HepG2 (cell line): ENCODE measurements at regions not wholly inside any gene's neighbourhood (a gene's known extent, or its start where the extent isn't known, plus 50 kb on each side); places are given as distances from the start of the nearest gene placed in this dataset.

Experiments
- ASH2L ChIP-seq: fragments of 300-600, 200-600 bp; sonication (generic); IDR thresholded peaks from 2 replicates; pipeline ENCODE4 v1.7.0; 2017; ENCODE audit warnings: low read depth, mild to moderate bottlenecking, moderate library complexity, mixed read lengths, low read length; ENCODE audit not compliant: insufficient read length
- ATF4 ChIP-seq, 2 experiments: fragments of 450-650 bp in 1 of 2; sonication (generic) in 1 of 2; formaldehyde crosslinking; IDR thresholded peaks; 2 replicates each; pipeline versions ENCODE4 v1.5.0 to v1.8.0; 2020 to 2022; ENCODE audit warnings: mild to moderate bottlenecking in 1 of 2, missing genetic modification reagents in 1 of 2
- CAMTA2 ChIP-seq: sonication (generic); formaldehyde crosslinking; IDR thresholded peaks from 2 replicates; pipeline ENCODE4 v1.4.0; 2020; ENCODE audit warnings: mild to moderate bottlenecking, missing genetic modification reagents, borderline replicate concordance
- CEBPB ChIP-seq: IDR thresholded peaks from 2 replicates; pipeline ENCODE4 v1.6.1; 2011; ENCODE audit warnings: low read depth, low read length, improper control_type of control experiment, borderline replicate concordance
- DRAP1 ChIP-seq: IDR thresholded peaks from 2 replicates; pipeline ENCODE4 v1.6.1; 2016; ENCODE audit warnings: missing genetic modification reagents, missing compliant biosample characterization
- FOSL1 ChIP-seq: sonication (generic); formaldehyde crosslinking; IDR thresholded peaks from 2 replicates; pipeline ENCODE4 v1.9.0; 2021; ENCODE audit warnings: missing genetic modification reagents, borderline replicate concordance
- HMGA1 ChIP-seq: sonication (generic); formaldehyde crosslinking; conservative IDR thresholded peaks from 2 replicates; pipeline ENCODE4 v1.4.0; 2020; ENCODE audit warnings: missing genetic modification reagents
- MTA1 ChIP-seq: sonication (generic); formaldehyde crosslinking; IDR thresholded peaks from 2 replicates; pipeline ENCODE4 v1.4.0; 2020; ENCODE audit warnings: missing genetic modification reagents, mild to moderate bottlenecking, borderline replicate concordance
- NBN ChIP-seq: fragments of 450-650 bp; conservative IDR thresholded peaks from 2 replicates; pipeline ENCODE4 v1.6.1; 2017
- NCOA2 ChIP-seq: sonication (generic); formaldehyde crosslinking; IDR thresholded peaks from 2 replicates; pipeline ENCODE4 v1.8.0; 2022; ENCODE audit warnings: inconsistent platforms
- NFIB ChIP-seq: sonication (generic); formaldehyde crosslinking; IDR thresholded peaks from 2 replicates; pipeline ENCODE4 v1.9.0; 2021; ENCODE audit warnings: missing genetic modification reagents, mild to moderate bottlenecking, borderline replicate concordance
- PTBP1 ChIP-seq: fragments of 200-400 bp; formaldehyde crosslinking; IDR thresholded peaks from 2 replicates; pipeline ENCODE4 v1.6.1; 2018; ENCODE audit warnings: low read length, low read depth; ENCODE audit not compliant: poor library complexity, severe bottlenecking
- RCOR2 ChIP-seq: IDR thresholded peaks from 2 replicates; pipeline ENCODE4 v1.6.1; 2016; ENCODE audit warnings: missing biosample characterization, missing genetic modification reagents
- RFXANK ChIP-seq: IDR thresholded peaks from 2 replicates; pipeline ENCODE4 v1.6.1; 2016
- SIN3B ChIP-seq: fragments of 150-350 bp; IDR thresholded peaks from 2 replicates; pipeline ENCODE4 v1.6.1; 2014; ENCODE audit warnings: low read length
- SNRNP70 ChIP-seq: fragments of 200-400 bp; formaldehyde crosslinking; IDR thresholded peaks from 2 replicates; pipeline ENCODE4 v1.6.1; 2017; ENCODE audit warnings: mild to moderate bottlenecking, low read depth, low read length, moderate library complexity
- SP2 ChIP-seq: sonication (generic); formaldehyde crosslinking; IDR thresholded peaks from 2 replicates; pipeline ENCODE4 v1.5.1; 2020; ENCODE audit warnings: mild to moderate bottlenecking, missing genetic modification reagents
- SRSF4 ChIP-seq: fragments of 200-400 bp; formaldehyde crosslinking; IDR thresholded peaks from one replicate; pipeline ENCODE4 v1.6.1; 2018; ENCODE audit warnings: mild to moderate bottlenecking, low read depth, low read length, moderate library complexity; ENCODE audit not compliant: poor library complexity, severe bottlenecking
- STAT6 ChIP-seq: sonication (generic); formaldehyde crosslinking; IDR thresholded peaks from 2 replicates; pipeline ENCODE4 v1.4.0; 2020; ENCODE audit warnings: missing genetic modification reagents, mild to moderate bottlenecking, borderline replicate concordance
- ZBTB25 ChIP-seq: IDR thresholded peaks from 2 replicates; pipeline ENCODE4 v1.6.1; 2018; ENCODE audit warnings: missing genetic modification reagents
- ZNF263 ChIP-seq: sonication (generic); formaldehyde crosslinking; IDR thresholded peaks from 2 replicates; pipeline ENCODE4 v1.4.0; 2020; ENCODE audit warnings: missing genetic modification reagents
- ZNF33A ChIP-seq: sonication (generic); formaldehyde crosslinking; IDR thresholded peaks from 2 replicates; pipeline ENCODE4 v1.5.1; 2020; ENCODE audit warnings: missing genetic modification reagents, mild to moderate bottlenecking, moderate library complexity, borderline replicate concordance
- ZNF605 ChIP-seq: sonication (generic); formaldehyde crosslinking; IDR thresholded peaks from 2 replicates; pipeline ENCODE4 v1.8.0; 2022; ENCODE audit warnings: mild to moderate bottlenecking, missing genetic modification reagents
- ZSCAN5A ChIP-seq: sonication (generic); formaldehyde crosslinking; IDR thresholded peaks from 2 replicates; pipeline ENCODE4 v1.8.0; 2022; ENCODE audit warnings: mild to moderate bottlenecking, missing genetic modification reagents, borderline replicate concordance

- no peak for TF ChIP-seq ZSCAN5A (CRISPR knock-in tag)
- TF ChIP-seq ZNF263 (CRISPR knock-in tag) = peak; percentile 55
- TF ChIP-seq RFXANK = no peak
- TF ChIP-seq ASH2L = no peak
- no peak for TF ChIP-seq ZBTB25 (CRISPR knock-in tag)
- no peak for TF ChIP-seq STAT6 (CRISPR knock-in tag)
- TF ChIP-seq MTA1 (CRISPR knock-in tag) = no peak
- TF ChIP-seq DRAP1 (CRISPR knock-in tag) = 0 out of 2 replicates have a peak, but pooled peaks have one; percentile 32
- no peak for TF ChIP-seq ZNF605
- no peak for TF ChIP-seq NFIB (CRISPR knock-in tag)
- TF ChIP-seq FOSL1 (CRISPR knock-in tag) = no peak
- TF ChIP-seq SIN3B = no peak
- peak; percentile 79 for TF ChIP-seq NCOA2
- TF ChIP-seq SP2 (CRISPR knock-in tag) = no peak
- TF ChIP-seq HMGA1 (CRISPR knock-in tag) = no peak
- TF ChIP-seq SNRNP70 = no peak
- TF ChIP-seq ATF4 (CRISPR knock-in tag; IDR thresholded peaks at IDR 0.05) = no peak
- no peak for TF ChIP-seq ZNF33A (CRISPR knock-in tag)
- peak; percentile 91 for TF ChIP-seq RCOR2
- no peak for TF ChIP-seq PTBP1
- no peak for TF ChIP-seq CEBPB
- TF ChIP-seq CAMTA2 (CRISPR knock-in tag) = no peak
- TF ChIP-seq NBN = no peak
- TF ChIP-seq SRSF4 = no peak
These were observed 51.7 kb upstream of the IGFBP3 start (continued) for GRCh38 chr7:45972629-45973312.
